ENCODE measurements at regions not wholly inside any gene's neighbourhood (a gene's known extent, or its start where the extent isn't known, plus 50 kb on each side); places are given as distances from the start of the nearest gene placed in this dataset.

GRCh38 chr15:85886309-85886811 lies 91.6 kb upstream of the KLHL25 start:
- H3K36me3 ChIP-seq (ENCODE audit: control insufficient read depth in 5 of 5, insufficient read depth in 5 of 5, low read length in 5 of 5): no peaks in the 10 kb centered on the region
- peaks cover 0 to 9% (median 2%) of the 10 kb centered on the region in 5 donors for H3K27me3 ChIP-seq (ENCODE audit: control insufficient read depth in 5 of 5, insufficient read depth in 4 of 5, low read length in 5 of 5)
- peaks cover 0 to 3% (median 0%) of the 10 kb centered on the region in 5 donors for H3K9me3 ChIP-seq (ENCODE audit: control insufficient read depth in 5 of 5, low read length in 5 of 5)
- H3K4me1 ChIP-seq (ENCODE audit: control insufficient read depth in 5 of 5, insufficient read depth in 5 of 5, low read length in 5 of 5): peaks cover 0 to 14% (median 0%) of the 10 kb centered on the region in 5 donors
- H3K27ac ChIP-seq (ENCODE audit: low read depth, low read length): no peak overlapping the region
- no peak overlapping the region for H3K9ac ChIP-seq (ENCODE audit: low read length in 5 of 5)
- no peak overlapping the region for H3K4me3 ChIP-seq (ENCODE audit: low read depth in 1 of 5, low read length in 5 of 5)

GRCh38 chr15:85889956-85890619 lies 95.4 kb upstream of the KLHL25 start:
- peaks cover 0 to 13% (median 3%) of the 10 kb centered on the region in 5 donors for H3K27me3 ChIP-seq (ENCODE audit: control insufficient read depth in 5 of 5, insufficient read depth in 4 of 5, low read length in 5 of 5)
- no peaks in the 10 kb centered on the region for H3K9me3 ChIP-seq (ENCODE audit: control insufficient read depth in 5 of 5, low read length in 5 of 5)
- H3K4me3 ChIP-seq (ENCODE audit: low read depth in 1 of 5, low read length in 5 of 5): no peak overlapping the region
- no peak overlapping the region for H3K9ac ChIP-seq (ENCODE audit: low read length in 5 of 5)
- no peaks in the 10 kb centered on the region for H3K36me3 ChIP-seq (ENCODE audit: control insufficient read depth in 5 of 5, insufficient read depth in 5 of 5, low read length in 5 of 5)
- peaks cover 0 to 14% (median 0%) of the 10 kb centered on the region in 5 donors for H3K4me1 ChIP-seq (ENCODE audit: control insufficient read depth in 5 of 5, insufficient read depth in 5 of 5, low read length in 5 of 5)
- H3K27ac ChIP-seq (ENCODE audit: low read depth, low read length): no peak overlapping the region

- Histone ChIP-seq H3K27me3 (ENCODE audit: control insufficient read depth in 5 of 5, insufficient read depth in 4 of 5, low read length in 5 of 5) (peaks cover 0 to 13% (median 6%) of the 10 kb centered on the region in 5 donors), H3K4me3 (ENCODE audit: low read depth in 1 of 5, low read length in 5 of 5) (no peak overlapping the region), H3K9me3 (ENCODE audit: control insufficient read depth in 5 of 5, low read length in 5 of 5) (no peaks in the 10 kb centered on the region), H3K36me3 (ENCODE audit: control insufficient read depth in 5 of 5, insufficient read depth in 5 of 5, low read length in 5 of 5) (no peaks in the 10 kb centered on the region), H3K27ac (ENCODE audit: low read depth, low read length) (no peak overlapping the region), H3K4me1 (ENCODE audit: control insufficient read depth in 5 of 5, insufficient read depth in 5 of 5, low read length in 5 of 5) (peaks cover 0 to 14% (median 0%) of the 10 kb centered on the region in 5 donors), H3K9ac (ENCODE audit: low read length in 5 of 5) (no peak overlapping the region)
Measured at GRCh38 chr15:85890620-85890980, 95.9 kb upstream of the KLHL25 start.

GRCh38 chr15:85891470-85891869 lies 96.7 kb upstream of the KLHL25 start:
- Histone ChIP-seq H3K9ac (ENCODE audit: low read length in 5 of 5) (no peak overlapping the region), H3K4me3 (ENCODE audit: low read depth in 1 of 5, low read length in 5 of 5) (no peak overlapping the region), H3K9me3 (ENCODE audit: control insufficient read depth in 5 of 5, low read length in 5 of 5) (no peaks in the 10 kb centered on the region), H3K27ac (ENCODE audit: low read depth, low read length) (no peak overlapping the region), H3K27me3 (ENCODE audit: control insufficient read depth in 5 of 5, insufficient read depth in 4 of 5, low read length in 5 of 5) (peaks cover 0 to 14% (median 6%) of the 10 kb centered on the region in 5 donors), H3K4me1 (ENCODE audit: control insufficient read depth in 5 of 5, insufficient read depth in 5 of 5, low read length in 5 of 5) (peaks cover 0 to 11% (median 0%) of the 10 kb centered on the region in 5 donors), H3K36me3 (ENCODE audit: control insufficient read depth in 5 of 5, insufficient read depth in 5 of 5, low read length in 5 of 5) (no peaks in the 10 kb centered on the region)

GRCh38 chr15:85892232-85892631 lies 97.5 kb upstream of the KLHL25 start:
- H3K27me3 ChIP-seq (ENCODE audit: control insufficient read depth in 5 of 5, insufficient read depth in 4 of 5, low read length in 5 of 5): peaks cover 0 to 14% (median 6%) of the 10 kb centered on the region in 5 donors
- no peaks in the 10 kb centered on the region for H3K9me3 ChIP-seq (ENCODE audit: control insufficient read depth in 5 of 5, low read length in 5 of 5)
- H3K4me3 ChIP-seq (ENCODE audit: low read depth in 1 of 5, low read length in 5 of 5): no peak overlapping the region
- no peaks in the 10 kb centered on the region for H3K36me3 ChIP-seq (ENCODE audit: control insufficient read depth in 5 of 5, insufficient read depth in 5 of 5, low read length in 5 of 5)
- H3K4me1 ChIP-seq (ENCODE audit: control insufficient read depth in 5 of 5, insufficient read depth in 5 of 5, low read length in 5 of 5): peaks cover 0 to 6% (median 0%) of the 10 kb centered on the region in 5 donors
- H3K9ac ChIP-seq (ENCODE audit: low read length in 5 of 5): no peak overlapping the region
- no peak overlapping the region for H3K27ac ChIP-seq (ENCODE audit: low read depth, low read length)

- no peaks in the 10 kb centered on the region for H3K9me3 ChIP-seq (ENCODE audit: control insufficient read depth in 5 of 5, low read length in 5 of 5)
- no peak overlapping the region for H3K27ac ChIP-seq (ENCODE audit: low read depth, low read length)
- H3K4me1 ChIP-seq (ENCODE audit: control insufficient read depth in 5 of 5, insufficient read depth in 5 of 5, low read length in 5 of 5): peaks cover 0 to 9% (median 5%) of the 10 kb centered on the region in 5 donors
- peaks cover 10 to 18% (median 13%) of the 10 kb centered on the region in 5 donors for H3K27me3 ChIP-seq (ENCODE audit: control insufficient read depth in 5 of 5, insufficient read depth in 4 of 5, low read length in 5 of 5)
- no peaks in the 10 kb centered on the region for H3K36me3 ChIP-seq (ENCODE audit: control insufficient read depth in 5 of 5, insufficient read depth in 5 of 5, low read length in 5 of 5)
- no peak overlapping the region for H3K4me3 ChIP-seq (ENCODE audit: low read depth in 1 of 5, low read length in 5 of 5)
- no peak overlapping the region for H3K9ac ChIP-seq (ENCODE audit: low read length in 5 of 5)
Measured at GRCh38 chr15:85897207-85897894, 102.6 kb upstream of the KLHL25 start.

GRCh38 chr15:85897895-85898717 lies 103.4 kb upstream of the KLHL25 start:
- H3K27ac ChIP-seq (ENCODE audit: low read depth, low read length): no peak overlapping the region
- H3K4me1 ChIP-seq (ENCODE audit: control insufficient read depth in 5 of 5, insufficient read depth in 5 of 5, low read length in 5 of 5): peaks cover 0 to 9% (median 5%) of the 10 kb centered on the region in 5 donors
- no peaks in the 10 kb centered on the region for H3K36me3 ChIP-seq (ENCODE audit: control insufficient read depth in 5 of 5, insufficient read depth in 5 of 5, low read length in 5 of 5)
- peaks cover 10 to 18% (median 13%) of the 10 kb centered on the region in 5 donors for H3K27me3 ChIP-seq (ENCODE audit: control insufficient read depth in 5 of 5, insufficient read depth in 4 of 5, low read length in 5 of 5)
- H3K9me3 ChIP-seq (ENCODE audit: control insufficient read depth in 5 of 5, low read length in 5 of 5): no peaks in the 10 kb centered on the region
- no peak overlapping the region for H3K9ac ChIP-seq (ENCODE audit: low read length in 5 of 5)
- no peak overlapping the region for H3K4me3 ChIP-seq (ENCODE audit: low read depth in 1 of 5, low read length in 5 of 5)

GRCh38 chr15:85899927-85900326 lies 105.2 kb upstream of the KLHL25 start:
- H3K27ac ChIP-seq (ENCODE audit: low read depth, low read length): no peak overlapping the region
- H3K4me3 ChIP-seq (ENCODE audit: low read depth in 1 of 5, low read length in 5 of 5): no peak overlapping the region
- no peak overlapping the region for H3K9ac ChIP-seq (ENCODE audit: low read length in 5 of 5)
- no peaks in the 10 kb centered on the region for H3K9me3 ChIP-seq (ENCODE audit: control insufficient read depth in 5 of 5, low read length in 5 of 5)
- peaks cover 0 to 9% (median 5%) of the 10 kb centered on the region in 5 donors for H3K4me1 ChIP-seq (ENCODE audit: control insufficient read depth in 5 of 5, insufficient read depth in 5 of 5, low read length in 5 of 5)
- H3K27me3 ChIP-seq (ENCODE audit: control insufficient read depth in 5 of 5, insufficient read depth in 4 of 5, low read length in 5 of 5): peaks cover 9 to 15% (median 11%) of the 10 kb centered on the region in 5 donors
- no peaks in the 10 kb centered on the region for H3K36me3 ChIP-seq (ENCODE audit: control insufficient read depth in 5 of 5, insufficient read depth in 5 of 5, low read length in 5 of 5)

- H3K9ac ChIP-seq (ENCODE audit: low read length in 5 of 5): no peak overlapping the region
- H3K4me3 ChIP-seq (ENCODE audit: low read depth in 1 of 5, low read length in 5 of 5): no peak overlapping the region
Measured at GRCh38 chr15:85905751-85906450, 111.2 kb upstream of the KLHL25 start.

More at GRCh38 chr15:85905751-85906450, 111.2 kb upstream of the KLHL25 start:
- Histone ChIP-seq H3K36me3 (ENCODE audit: control insufficient read depth in 5 of 5, insufficient read depth in 5 of 5, low read length in 5 of 5) (no peaks in the 10 kb centered on the region), H3K4me1 (ENCODE audit: control insufficient read depth in 5 of 5, insufficient read depth in 5 of 5, low read length in 5 of 5) (no peaks in the 10 kb centered on the region), H3K9me3 (ENCODE audit: control insufficient read depth in 5 of 5, low read length in 5 of 5) (no peaks in the 10 kb centered on the region), H3K27ac (ENCODE audit: low read depth, low read length) (no peak overlapping the region), H3K27me3 (ENCODE audit: control insufficient read depth in 5 of 5, insufficient read depth in 4 of 5, low read length in 5 of 5) (peaks cover 0 to 7% (median 2%) of the 10 kb centered on the region in 5 donors)
